ENCODE measurements at regions not wholly inside any gene's neighbourhood (a gene's known extent, or its start where the extent isn't known, plus 50 kb on each side); places are given as distances from the start of the nearest gene placed in this dataset.

DNA sequence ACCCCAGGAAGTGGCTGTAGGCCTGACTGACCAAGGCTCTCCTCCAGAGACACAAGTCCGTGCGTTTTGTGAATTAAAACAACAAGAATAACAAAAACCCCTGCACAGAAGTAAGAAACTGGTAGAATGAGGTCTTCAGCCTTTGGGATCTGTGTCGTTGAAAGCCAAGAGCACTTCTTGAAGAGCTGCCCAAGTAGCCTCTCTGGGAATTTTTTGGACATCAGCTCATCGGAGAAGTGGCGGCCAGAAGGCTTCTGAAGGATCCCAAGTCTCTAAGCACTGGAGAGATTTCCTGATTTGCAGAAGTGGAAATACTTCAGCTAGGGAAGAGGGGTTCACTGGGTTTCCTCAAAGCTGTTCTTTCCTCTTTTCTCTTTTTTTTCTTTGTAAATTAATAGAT, 100.4 kb upstream of the ZNF536 start:
- H3K27me3 ChIP-seq (replicated peaks; ENCODE audit: insufficient read depth): no peaks in the 10 kb centered on the region
- H3K9me3 ChIP-seq: no peaks in the 10 kb centered on the region
- DNase-seq (ENCODE audit: low spot score) (no peak), ATAC-seq (ENCODE audit: insufficient number of reproducible peaks, low FRiP score, low read depth) (no peak)
- H3K4me3 ChIP-seq: no peak overlapping the region
- no peaks in the 10 kb centered on the region for H3K36me3 ChIP-seq
- H3K4me1 ChIP-seq (ENCODE audit: control insufficient read depth in 1 of 2, low read depth in 2 of 2): no peaks in the 10 kb centered on the region
- TF ChIP-seq, protein P1, sequence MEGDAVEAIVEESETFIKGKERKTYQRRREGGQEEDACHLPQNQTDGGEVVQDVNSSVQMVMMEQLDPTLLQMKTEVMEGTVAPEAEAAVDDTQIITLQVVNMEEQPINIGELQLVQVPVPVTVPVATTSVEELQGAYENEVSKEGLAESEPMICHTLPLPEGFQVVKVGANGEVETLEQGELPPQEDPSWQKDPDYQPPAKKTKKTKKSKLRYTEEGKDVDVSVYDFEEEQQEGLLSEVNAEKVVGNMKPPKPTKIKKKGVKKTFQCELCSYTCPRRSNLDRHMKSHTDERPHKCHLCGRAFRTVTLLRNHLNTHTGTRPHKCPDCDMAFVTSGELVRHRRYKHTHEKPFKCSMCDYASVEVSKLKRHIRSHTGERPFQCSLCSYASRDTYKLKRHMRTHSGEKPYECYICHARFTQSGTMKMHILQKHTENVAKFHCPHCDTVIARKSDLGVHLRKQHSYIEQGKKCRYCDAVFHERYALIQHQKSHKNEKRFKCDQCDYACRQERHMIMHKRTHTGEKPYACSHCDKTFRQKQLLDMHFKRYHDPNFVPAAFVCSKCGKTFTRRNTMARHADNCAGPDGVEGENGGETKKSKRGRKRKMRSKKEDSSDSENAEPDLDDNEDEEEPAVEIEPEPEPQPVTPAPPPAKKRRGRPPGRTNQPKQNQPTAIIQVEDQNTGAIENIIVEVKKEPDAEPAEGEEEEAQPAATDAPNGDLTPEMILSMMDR (IDR thresholded peaks at IDR 0.05): no peak
- H3K27ac ChIP-seq: no peak overlapping the region

DNA sequence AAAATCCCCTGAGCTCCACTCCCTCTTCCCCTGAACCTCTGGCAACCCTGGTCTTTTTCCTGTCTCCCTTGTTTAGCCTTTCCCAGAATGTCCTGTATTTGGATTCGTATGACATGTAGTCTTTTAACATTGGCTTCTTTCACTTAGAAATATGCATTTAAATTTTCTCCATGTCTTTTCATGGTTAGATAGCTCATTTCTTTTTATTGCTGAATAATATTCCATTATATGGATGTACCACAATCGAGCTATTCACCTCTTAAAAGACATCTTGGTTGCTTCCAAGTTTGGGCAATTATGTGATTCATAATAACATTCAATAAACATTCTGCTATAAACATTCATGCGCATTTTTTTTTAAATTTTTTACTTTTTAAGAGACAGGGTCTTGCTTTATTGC, 99.6 kb upstream of the ZNF536 start:
- Histone ChIP-seq H3K36me3 (no peaks in the 10 kb centered on the region), H3K27ac (no peak overlapping the region), H3K9me3 (no peaks in the 10 kb centered on the region), H3K27me3 (replicated peaks; ENCODE audit: insufficient read depth) (no peaks in the 10 kb centered on the region), H3K4me1 (ENCODE audit: control insufficient read depth in 1 of 2, low read depth in 2 of 2) (no peaks in the 10 kb centered on the region), H3K4me3 (no peak overlapping the region)
- ATAC-seq (ENCODE audit: insufficient number of reproducible peaks, low FRiP score, low read depth) (no peak), DNase-seq (ENCODE audit: low spot score) (no peak)
- TF ChIP-seq, protein P1 (IDR thresholded peaks at IDR 0.05): no peak

DNA sequence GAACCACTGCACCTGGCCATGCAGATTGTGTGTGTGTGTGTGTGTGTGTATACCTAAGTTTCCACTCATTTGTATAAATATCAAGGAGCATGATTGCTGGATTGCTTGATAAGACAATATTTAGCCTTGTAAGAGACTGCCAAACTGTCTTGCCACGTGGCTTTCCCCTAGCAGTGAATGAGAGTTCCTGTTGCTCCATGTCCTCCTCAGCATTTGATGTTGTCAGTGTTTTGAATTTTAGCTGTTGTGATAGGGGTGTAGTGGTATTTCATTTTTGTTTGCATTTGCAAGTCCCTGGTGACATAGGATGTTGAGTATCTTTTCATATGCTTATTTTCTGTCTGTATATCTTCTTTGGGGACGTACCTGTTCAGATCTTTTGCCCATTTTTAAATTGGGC, 99.0 kb upstream of the ZNF536 start:
- Histone ChIP-seq H3K9me3 (no peaks in the 10 kb centered on the region), H3K4me1 (ENCODE audit: control insufficient read depth in 1 of 2, low read depth in 2 of 2) (no peaks in the 10 kb centered on the region), H3K36me3 (no peaks in the 10 kb centered on the region), H3K4me3 (no peak overlapping the region), H3K27me3 (replicated peaks; ENCODE audit: insufficient read depth) (no peaks in the 10 kb centered on the region), H3K27ac (no peak overlapping the region)
- ATAC-seq (ENCODE audit: insufficient number of reproducible peaks, low FRiP score, low read depth) (no peak), DNase-seq (ENCODE audit: low spot score) (no peak)
- TF ChIP-seq, protein P1 (IDR thresholded peaks at IDR 0.05): no peak

DNA sequence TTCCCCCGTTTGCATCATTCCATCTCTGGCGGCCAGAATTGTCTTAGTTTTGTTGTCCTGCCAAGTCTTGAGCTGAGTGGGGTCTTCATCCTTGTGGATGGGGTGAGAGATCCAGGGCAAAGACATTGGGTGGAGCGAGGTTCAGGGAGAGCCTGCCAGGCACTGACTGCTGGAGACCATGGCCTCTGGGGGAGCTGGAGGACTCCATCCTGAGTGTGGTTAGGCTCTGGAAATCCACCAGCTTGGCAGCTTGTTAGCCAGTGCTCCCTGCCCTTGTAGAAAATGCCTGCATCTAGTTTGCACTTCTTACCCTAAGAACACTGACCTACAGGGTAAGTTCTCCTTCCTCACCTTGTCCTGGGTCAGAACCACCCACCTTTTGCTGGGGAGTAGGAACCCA, 97.2 kb upstream of the ZNF536 start:
- no peaks in the 10 kb centered on the region for H3K27me3 ChIP-seq (replicated peaks; ENCODE audit: insufficient read depth)
- no peak overlapping the region for H3K4me3 ChIP-seq
- no peaks in the 10 kb centered on the region for H3K4me1 ChIP-seq (ENCODE audit: control insufficient read depth in 1 of 2, low read depth in 2 of 2)
- no peaks in the 10 kb centered on the region for H3K36me3 ChIP-seq
- H3K27ac ChIP-seq: no peak overlapping the region
- TF ChIP-seq, protein P1 (IDR thresholded peaks at IDR 0.05): no peak
- DNase-seq (ENCODE audit: low spot score): no peak
- no peak for ATAC-seq (ENCODE audit: insufficient number of reproducible peaks, low FRiP score, low read depth)
- no peaks in the 10 kb centered on the region for H3K9me3 ChIP-seq

DNA sequence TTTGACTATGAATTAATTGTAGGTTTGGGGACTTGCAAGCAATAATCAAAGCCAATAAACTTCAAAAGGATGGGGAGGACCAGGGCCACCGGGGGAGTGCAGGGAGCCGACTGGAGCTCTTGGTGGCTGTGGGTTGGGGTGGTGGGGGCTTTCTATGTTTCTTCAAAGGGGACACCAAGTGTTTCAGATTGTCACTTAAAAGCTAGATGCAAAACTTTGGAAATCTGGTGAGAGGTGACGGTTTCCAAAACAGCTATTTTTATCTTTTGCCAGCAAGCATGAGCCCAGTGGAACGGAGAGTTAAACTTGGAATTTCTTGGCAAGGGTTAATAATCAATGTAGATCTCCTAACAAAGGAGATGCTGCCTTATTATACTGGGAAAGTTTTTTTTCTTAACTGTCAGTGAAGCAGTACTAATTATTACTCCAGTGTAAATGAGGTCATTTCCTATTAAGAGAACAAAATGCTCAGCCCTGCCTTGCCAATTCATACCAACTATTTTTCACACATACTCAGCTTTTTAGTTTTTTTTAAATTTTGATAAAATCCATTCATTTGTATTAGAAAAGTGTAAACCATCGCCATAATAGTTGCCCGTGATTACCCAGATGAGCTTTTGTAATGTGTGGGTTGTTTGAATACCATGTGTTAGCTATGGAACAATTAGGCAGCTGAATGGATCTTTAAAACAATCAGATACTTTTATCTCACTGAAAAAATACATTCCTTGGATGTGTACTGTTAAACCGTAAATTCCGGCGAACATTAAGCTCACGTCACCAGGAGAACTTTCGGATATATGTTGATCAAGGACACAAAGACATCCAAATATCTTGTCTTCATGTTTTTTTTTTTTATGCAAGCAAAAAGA, 95.9 kb upstream of the ZNF536 start:
- H3K36me3 ChIP-seq: no peaks in the 10 kb centered on the region
- no peaks in the 10 kb centered on the region for H3K4me1 ChIP-seq (ENCODE audit: control insufficient read depth in 1 of 2, low read depth in 2 of 2)
- no peaks in the 10 kb centered on the region for H3K27me3 ChIP-seq (replicated peaks; ENCODE audit: insufficient read depth)
- ATAC-seq (ENCODE audit: insufficient number of reproducible peaks, low FRiP score, low read depth): no peak
- H3K9me3 ChIP-seq: no peaks in the 10 kb centered on the region
- H3K4me3 ChIP-seq: no peak overlapping the region
- no peak for DNase-seq (ENCODE audit: low spot score)
- H3K27ac ChIP-seq: no peak overlapping the region
- TF ChIP-seq, protein P1 (IDR thresholded peaks at IDR 0.05): no peak

Measured in thoracic aorta (tissue), 2 donors.